Thyroid gland (tissue), 4 donors: ENCODE measurements at regions not wholly inside any gene's neighbourhood (a gene's known extent, or its start where the extent isn't known, plus 50 kb on each side); places are given as distances from the start of the nearest gene placed in this dataset.

Experiments
- DNase-seq, 2 donors: peaks; one replicate each; pipeline ENCODE4 v3.0.0-alpha.2; 2019
- H3K27ac ChIP-seq, 3 donors: fragments of 200-600 bp; sonication (generic); 1 replicate in 2 of 3; 2 replicates in 1 of 3; pipeline ENCODE4 v1.5.1; 2016 to 2019; ENCODE audit warnings: mild to moderate bottlenecking in 1 of 3, moderate library complexity in 1 of 3
- H3K27me3 ChIP-seq: fragments of 200-600 bp; sonication (generic); one replicate; pipeline ENCODE4 v1.5.1; 2019
- H3K36me3 ChIP-seq, 2 donors: fragments of 200-600 bp; sonication (generic); one replicate each; pipeline ENCODE4 v1.5.1; 2016 to 2019
- H3K4me1 ChIP-seq, 2 donors: fragments of 200-600 bp; sonication (generic); one replicate each; pipeline ENCODE4 v1.5.1; 2017 to 2019
- H3K4me3 ChIP-seq, 3 donors: fragments of 200-600 bp; sonication (generic); replicated peaks in 1 of 3; 1 replicate in 2 of 3; 2 replicates in 1 of 3; pipeline ENCODE4 v1.5.1; 2016; ENCODE audit warnings: mild to moderate bottlenecking in 1 of 3
- H3K9me3 ChIP-seq: fragments of 200-600 bp; sonication (generic); one replicate; pipeline ENCODE4 v1.5.1; 2017
- POLR2A ChIP-seq, 2 donors: fragments of 450-650 bp; IDR thresholded peaks; one replicate each; pipeline ENCODE4 v1.6.1; 2017; ENCODE audit warnings: antibody characterized with exemption in 2 of 2, mild to moderate bottlenecking in 2 of 2, moderate library complexity in 1 of 2
- WGBS, 2 donors: methylation state at CpG; one replicate each; pipeline ENCODE4 v1.1.5; 2017; 5-methylcytosine and 5-hydroxymethylcytosine counted together
- intact Hi-C: fragments of 100-400 bp; cut with DNase I; formaldehyde crosslinking; loops from one replicate; pipeline ENCODE4 v1.15.1; 2023
- TF ChIP-seq, protein P1 (sequence below), 6 experiments: fragments of 200-600 bp in 3 of 6; fragments of 450-650 bp in 3 of 6; sonication (generic) in 3 of 6; IDR thresholded peaks; one replicate each; pipeline ENCODE4 v1.5.1; 2016 to 2019; ENCODE audit warnings: antibody characterized with exemption in 6 of 6, mild to moderate bottlenecking in 2 of 6, inconsistent platforms in 1 of 6, moderate library complexity in 1 of 6

DNA sequence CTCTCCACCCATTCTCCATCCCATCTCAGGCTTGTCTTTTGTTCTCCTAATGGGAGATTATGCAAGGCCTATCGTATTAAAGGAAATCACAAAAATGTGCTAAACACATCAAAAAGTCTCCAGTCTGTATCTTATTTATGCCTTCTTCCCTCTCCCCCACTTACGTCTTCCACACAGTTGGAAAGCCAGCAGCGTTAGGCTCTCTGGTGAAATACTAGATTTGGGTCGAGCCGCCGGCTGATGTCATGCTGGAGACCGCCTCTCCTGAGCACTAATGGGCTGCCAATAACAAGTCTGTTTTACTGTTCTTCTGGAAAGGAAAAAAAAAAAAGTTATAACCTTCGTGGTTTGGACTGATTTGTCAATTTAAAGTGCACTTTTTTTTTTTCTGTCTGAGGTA is 182.7 kb upstream of the SIX2 start:
- TF ChIP-seq, protein P1, sequence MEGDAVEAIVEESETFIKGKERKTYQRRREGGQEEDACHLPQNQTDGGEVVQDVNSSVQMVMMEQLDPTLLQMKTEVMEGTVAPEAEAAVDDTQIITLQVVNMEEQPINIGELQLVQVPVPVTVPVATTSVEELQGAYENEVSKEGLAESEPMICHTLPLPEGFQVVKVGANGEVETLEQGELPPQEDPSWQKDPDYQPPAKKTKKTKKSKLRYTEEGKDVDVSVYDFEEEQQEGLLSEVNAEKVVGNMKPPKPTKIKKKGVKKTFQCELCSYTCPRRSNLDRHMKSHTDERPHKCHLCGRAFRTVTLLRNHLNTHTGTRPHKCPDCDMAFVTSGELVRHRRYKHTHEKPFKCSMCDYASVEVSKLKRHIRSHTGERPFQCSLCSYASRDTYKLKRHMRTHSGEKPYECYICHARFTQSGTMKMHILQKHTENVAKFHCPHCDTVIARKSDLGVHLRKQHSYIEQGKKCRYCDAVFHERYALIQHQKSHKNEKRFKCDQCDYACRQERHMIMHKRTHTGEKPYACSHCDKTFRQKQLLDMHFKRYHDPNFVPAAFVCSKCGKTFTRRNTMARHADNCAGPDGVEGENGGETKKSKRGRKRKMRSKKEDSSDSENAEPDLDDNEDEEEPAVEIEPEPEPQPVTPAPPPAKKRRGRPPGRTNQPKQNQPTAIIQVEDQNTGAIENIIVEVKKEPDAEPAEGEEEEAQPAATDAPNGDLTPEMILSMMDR (IDR thresholded peaks at IDR 0.05) = no peak
- TF ChIP-seq POLR2A (IDR thresholded peaks at IDR 0.05) = no peak
- DNase-seq = no peak
- 71 to 86% methylated on average over 8 of the region's 8 CpGs for WGBS, 2 donors

DNA sequence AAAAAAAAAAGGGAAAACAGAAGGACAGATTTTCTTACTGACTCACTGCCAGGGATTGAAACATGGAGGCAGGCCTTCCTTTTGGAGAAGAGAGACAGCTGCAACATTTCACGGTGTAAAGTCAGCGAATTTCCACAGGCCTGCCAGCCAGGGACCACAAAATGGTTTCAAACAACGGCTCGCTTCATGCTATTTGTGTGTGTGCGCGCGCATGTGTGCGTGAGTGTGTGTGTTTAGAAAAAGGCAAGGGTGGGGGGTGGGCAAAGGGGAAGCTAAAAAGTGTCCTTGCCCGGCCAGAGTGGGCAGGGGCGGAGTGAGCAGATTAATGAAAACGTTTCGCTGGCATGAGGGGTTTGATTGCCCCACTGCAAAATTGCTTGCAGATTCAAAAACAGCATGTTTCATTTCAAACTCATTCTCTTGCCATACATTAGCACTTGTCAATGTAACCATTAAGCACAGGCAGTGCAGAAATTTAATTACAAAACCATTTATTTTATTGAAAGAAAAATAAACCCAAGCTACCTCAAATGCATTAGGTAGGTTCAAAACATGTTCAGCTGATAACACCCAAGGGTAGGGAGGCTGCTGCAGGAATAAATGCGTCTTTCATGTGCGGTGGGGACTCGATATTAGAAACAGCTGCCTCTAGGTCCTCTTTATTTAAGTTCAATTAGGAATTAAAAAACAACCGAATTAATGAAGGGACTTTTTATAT is 182.1 kb upstream of the SIX2 start:
- no peak for TF ChIP-seq POLR2A (IDR thresholded peaks at IDR 0.05)
- TF ChIP-seq, protein P1 (IDR thresholded peaks at IDR 0.05) = no peak
- Histone ChIP-seq H3K36me3 (no peaks in the 10 kb centered on the region), H3K27ac (no peak overlapping the region), H3K27me3 (no peaks in the 10 kb centered on the region), H3K9me3 (no peaks in the 10 kb centered on the region), H3K4me1 (no peaks in the 10 kb centered on the region), H3K4me3 (no peak overlapping the region)
- intact Hi-C loops = no loop called here
- no peak for DNase-seq
- 85 to 88% methylated on average over 16 of the region's 16 CpGs for whole genome bisulfite sequencing, 2 donors

More for the DNA sequence above, 182.7 kb upstream of the SIX2 start:
- Histone ChIP-seq H3K4me3 (no peak overlapping the region), H3K36me3 (no peaks in the 10 kb centered on the region), H3K4me1 (no peaks in the 10 kb centered on the region), H3K27me3 (no peaks in the 10 kb centered on the region), H3K9me3 (no peaks in the 10 kb centered on the region), H3K27ac (no peak overlapping the region)
- intact Hi-C loops = no loop called here

DNA sequence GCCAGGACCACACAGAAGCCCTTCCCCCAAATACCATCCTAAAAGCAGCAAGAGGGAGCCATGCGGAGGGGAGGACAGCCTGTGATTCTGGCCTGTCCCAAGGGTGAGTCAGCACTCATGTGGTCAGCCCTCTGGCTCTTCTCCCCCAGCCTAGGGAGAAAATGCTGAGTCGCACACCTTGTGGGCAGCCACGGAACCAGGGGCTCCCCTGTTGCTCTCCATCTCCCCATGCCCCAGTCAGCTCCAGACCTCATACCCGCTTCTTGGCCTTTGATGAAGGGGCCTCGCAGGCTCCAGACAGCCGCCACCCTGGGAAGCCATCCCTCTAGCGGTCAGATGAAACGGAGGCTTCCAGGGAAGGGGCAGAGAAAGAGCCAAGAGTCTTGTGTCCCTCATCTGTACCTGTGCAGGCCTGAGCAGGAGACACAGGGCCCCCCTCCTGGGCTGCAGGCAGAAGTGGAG is 181.3 kb upstream of the SIX2 start:
- no peaks in the 10 kb centered on the region for H3K4me1 ChIP-seq
- no peak overlapping the region for H3K27ac ChIP-seq
- TF ChIP-seq, protein P1 (IDR thresholded peaks at IDR 0.05) = no peak
- TF ChIP-seq POLR2A (IDR thresholded peaks at IDR 0.05) = no peak
- intact Hi-C loops = no loop called here
- no peak for DNase-seq
- H3K36me3 ChIP-seq = no peaks in the 10 kb centered on the region
- no peaks in the 10 kb centered on the region for H3K9me3 ChIP-seq
- H3K27me3 ChIP-seq = no peaks in the 10 kb centered on the region
- 89 to 92% methylated on average over 5 to 8 of the region's 8 CpGs for WGBS, 2 donors
- H3K4me3 ChIP-seq = no peak overlapping the region

DNA sequence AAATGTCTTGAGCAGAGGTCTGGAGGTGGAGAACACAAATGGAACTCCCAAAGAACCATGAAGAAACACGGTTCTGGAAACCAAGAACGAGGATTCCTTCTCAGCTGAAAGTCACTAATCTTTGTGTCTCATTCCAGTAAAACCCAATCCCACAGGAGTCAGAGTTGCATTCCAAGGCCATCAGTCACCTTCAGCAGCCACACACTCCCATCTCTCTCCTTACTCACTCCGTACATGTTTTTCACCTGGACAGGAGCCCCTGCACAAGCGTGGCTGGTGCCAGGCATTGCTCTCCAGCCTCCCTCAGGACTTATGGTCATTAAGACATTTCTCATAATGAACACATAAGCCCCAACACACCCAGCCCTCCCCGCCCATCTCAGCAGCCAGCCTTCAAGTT is 175.4 kb upstream of the SIX2 start:
- no peaks in the 10 kb centered on the region for H3K9me3 ChIP-seq
- H3K36me3 ChIP-seq = no peaks in the 10 kb centered on the region
- 90 to 95% methylated on average over 5 of the region's 5 CpGs for WGBS, 2 donors
- no peak for DNase-seq
- intact Hi-C loops = no loop called here
- H3K4me3 ChIP-seq = no peak overlapping the region
- no peaks in the 10 kb centered on the region for H3K4me1 ChIP-seq
- TF ChIP-seq, protein P1 (IDR thresholded peaks at IDR 0.05) = no peak
- TF ChIP-seq POLR2A (IDR thresholded peaks at IDR 0.05) = no peak
- no peaks in the 10 kb centered on the region for H3K27me3 ChIP-seq
- H3K27ac ChIP-seq = no peak overlapping the region

DNA sequence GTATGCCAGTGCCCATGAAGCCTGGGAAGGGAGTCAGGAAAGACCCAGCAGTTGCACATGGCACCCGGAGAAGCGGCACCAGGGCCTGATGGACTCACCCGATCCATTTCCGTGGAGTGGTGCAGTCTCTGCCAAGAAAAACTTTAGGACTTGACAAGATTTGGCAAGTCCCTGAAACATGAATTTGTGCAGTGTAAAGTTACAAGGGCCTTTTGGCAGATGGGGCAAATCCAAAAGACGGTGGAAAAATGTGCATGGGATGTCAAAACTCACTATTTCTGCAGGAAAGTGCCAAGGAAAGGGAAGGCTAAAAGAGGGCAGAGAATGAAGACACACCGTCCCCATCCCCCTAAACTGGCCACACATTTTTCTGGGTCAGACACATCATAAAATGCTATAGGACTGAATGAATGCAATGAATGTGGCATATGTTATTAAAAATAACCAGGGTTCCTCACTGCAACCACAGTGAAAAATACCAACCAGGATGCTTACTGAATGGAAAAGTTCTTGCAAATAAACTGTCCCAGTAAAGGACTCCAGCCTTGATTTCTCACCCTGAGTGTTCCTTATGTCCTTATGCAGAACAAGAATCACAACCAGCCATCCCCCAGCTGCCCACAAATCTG is 173.5 kb upstream of the SIX2 start:
- Histone ChIP-seq H3K4me3 (no peak overlapping the region), H3K4me1 (no peaks in the 10 kb centered on the region), H3K36me3 (no peaks in the 10 kb centered on the region), H3K27ac (no peak overlapping the region), H3K9me3 (no peaks in the 10 kb centered on the region), H3K27me3 (no peaks in the 10 kb centered on the region)
- no peak for TF ChIP-seq POLR2A (IDR thresholded peaks at IDR 0.05)
- TF ChIP-seq, protein P1 (IDR thresholded peaks at IDR 0.05) = no peak
- intact Hi-C loops = no loop called here
- 58 to 66% methylated on average over 6 of the region's 6 CpGs for WGBS, 2 donors
- DNase-seq = no peak
